ENCODE measurements at regions not wholly inside any gene's neighbourhood (a gene's known extent, or its start where the extent isn't known, plus 50 kb on each side); places are given as distances from the start of the nearest gene placed in this dataset.

DNA sequence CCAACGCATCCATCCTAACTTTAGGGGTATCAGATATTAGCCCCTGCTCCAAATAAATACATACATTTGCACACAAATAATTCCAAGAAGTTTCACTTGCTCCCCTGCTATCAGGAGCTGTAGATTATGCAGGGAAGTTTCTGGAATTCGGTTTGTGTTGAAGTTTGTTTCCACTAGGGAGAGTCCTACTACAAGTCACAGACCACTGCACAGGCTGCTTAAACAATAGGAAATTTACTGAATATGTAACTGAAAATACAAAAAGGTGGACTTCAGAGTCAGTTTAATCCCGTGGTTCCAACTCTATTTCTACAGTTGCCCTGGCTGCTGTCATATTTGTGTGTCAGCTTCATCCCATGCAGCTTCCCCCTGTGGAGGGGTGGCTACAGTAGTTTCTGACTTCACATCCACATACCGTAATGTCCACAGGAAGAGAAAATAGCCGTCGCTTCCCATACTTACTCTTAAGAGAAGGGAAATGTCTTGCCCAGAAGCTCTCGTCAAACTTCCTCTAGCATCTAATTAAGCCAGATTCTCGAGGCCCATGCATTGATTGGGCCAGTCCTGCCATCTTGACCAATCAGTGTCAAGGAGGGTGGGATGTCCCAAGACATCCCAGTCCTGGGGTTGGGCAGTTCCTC is 286.6 kb downstream of the COG6 start (continued):
- TF ChIP-seq BRCA1 (IDR thresholded peaks at IDR 0.05) (no peak), BRCA1 (CRISPR knock-in tag; IDR thresholded peaks at IDR 0.05) (no peak), PHF20 (IDR thresholded peaks at IDR 0.05; ENCODE audit: partially characterized antibody) (no peak), ZNF408 (CRISPR knock-in tag; IDR thresholded peaks at IDR 0.05; ENCODE audit: low read depth) (no peak), SIN3A (IDR thresholded peaks at IDR 0.05; ENCODE audit: borderline replicate concordance in 2 of 2, control insufficient read depth in 1 of 2, low read depth in 2 of 2, low read length in 2 of 2) (no peak), TBP (optimal IDR thresholded peaks at IDR 0.05; ENCODE audit: low read depth, low read length) (no peak), ZNF224 (CRISPR knock-in tag; IDR thresholded peaks at IDR 0.05) (no peak), ZNF778 (CRISPR knock-in tag; IDR thresholded peaks at IDR 0.05) (no peak)
- TF ChIP-seq, protein P1, sequence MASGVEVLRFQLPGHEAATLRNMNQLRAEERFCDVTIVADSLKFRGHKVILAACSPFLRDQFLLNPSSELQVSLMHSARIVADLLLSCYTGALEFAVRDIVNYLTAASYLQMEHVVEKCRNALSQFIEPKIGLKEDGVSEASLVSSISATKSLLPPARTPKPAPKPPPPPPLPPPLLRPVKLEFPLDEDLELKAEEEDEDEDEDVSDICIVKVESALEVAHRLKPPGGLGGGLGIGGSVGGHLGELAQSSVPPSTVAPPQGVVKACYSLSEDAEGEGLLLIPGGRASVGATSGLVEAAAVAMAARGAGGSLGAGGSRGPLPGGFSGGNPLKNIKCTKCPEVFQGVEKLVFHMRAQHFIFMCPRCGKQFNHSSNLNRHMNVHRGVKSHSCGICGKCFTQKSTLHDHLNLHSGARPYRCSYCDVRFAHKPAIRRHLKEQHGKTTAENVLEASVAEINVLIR (CRISPR knock-in tag; IDR thresholded peaks at IDR 0.05): no peak

DNA sequence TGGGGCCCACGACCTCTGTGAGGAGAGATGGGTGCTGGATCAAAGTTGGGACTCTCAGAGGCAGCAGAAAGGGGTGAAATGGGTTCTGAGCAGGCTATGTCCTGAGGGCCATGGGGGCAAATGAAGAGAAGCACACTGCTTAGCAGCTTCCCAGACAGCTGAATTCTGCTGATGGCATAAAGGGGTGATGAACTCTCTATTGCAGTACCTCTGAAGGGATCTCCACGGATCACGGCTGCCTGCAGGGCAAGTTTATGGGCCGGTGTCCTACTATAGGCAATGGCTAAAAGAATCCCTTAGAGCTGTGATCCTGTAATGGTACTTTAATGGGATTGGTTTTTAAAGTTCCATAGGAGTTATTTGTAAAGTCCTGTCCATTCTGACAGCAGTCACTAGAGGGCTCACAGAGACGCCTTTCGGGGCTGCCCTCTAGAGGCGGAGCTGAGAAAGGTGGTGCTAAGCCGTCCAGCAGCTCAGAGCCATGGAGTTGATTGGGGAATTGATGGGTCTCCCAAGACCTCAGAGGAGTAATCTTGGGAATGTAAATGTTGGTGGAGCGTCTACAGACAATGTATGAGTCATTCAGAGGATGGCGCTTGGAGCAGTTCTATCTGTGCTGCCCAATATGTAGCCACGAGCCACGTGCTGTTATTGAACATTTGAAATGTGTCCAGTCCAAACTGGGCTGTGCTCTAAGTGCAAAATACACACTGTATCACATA is 287.3 kb downstream of the COG6 start:
- no peak overlapping the region for H3K4me2 ChIP-seq (ENCODE audit: insufficient read depth, low read length)
- no TSS peak for BruUV-seq (replicated peaks)
- H3K9ac ChIP-seq (ENCODE audit: insufficient read depth in 1 of 2, low read depth in 2 of 2, low read length in 2 of 2): no peak overlapping the region
- H4K20me1 ChIP-seq (replicated peaks; ENCODE audit: control insufficient read depth, insufficient read depth, low read length): no peaks in the 10 kb centered on the region
- H2AFZ ChIP-seq (ENCODE audit: low read depth, low read length): no peak overlapping the region
- in situ Hi-C loops (cut with MboI) (no loop called here), intact Hi-C loops (cut with micrococcal nuclease) (loop anchor here (5.0 to 10.0 kb wide), 2 partner anchors 255 to 742 kb away; no protein-coding TSS in a partner anchor)
- no peaks in the 10 kb centered on the region for H3K36me3 ChIP-seq (ENCODE audit: control insufficient read depth, insufficient read depth, low read length)
- peak; percentile 26 to 62 (median 46) for DNase-seq (ENCODE audit: extremely low read depth in 1 of 4, low spot score in 3 of 4)
- no peaks in the 10 kb centered on the region for H3K27me3 ChIP-seq (ENCODE audit: control insufficient read depth in 2 of 2, insufficient read depth in 2 of 2, low read length in 2 of 2)
- no peaks in the 10 kb centered on the region for H3K9me3 ChIP-seq (replicated peaks; ENCODE audit: control insufficient read depth, insufficient read depth, low read depth, low read length)
- peak; percentile 99 for ATAC-seq
- H3K4me3 ChIP-seq: no peak overlapping the region
- H3K79me2 ChIP-seq (ENCODE audit: control insufficient read depth, insufficient read depth, low read length): no peaks in the 10 kb centered on the region
- ChIA-PET POLR2A (no interaction called here), CTCF (ENCODE audit: low intra/inter-chr PET ratio) (interaction anchor here (0.6 to 2.0 kb wide), 2 partner anchors 14 to 740 kb away, joined by 3 to 10 read pairs; no protein-coding TSS in a partner anchor)
- H3K4me1 ChIP-seq (replicated peaks in 1 of 2; ENCODE audit: control insufficient read depth in 2 of 2, insufficient read depth in 2 of 2, low read length in 2 of 2): no peaks in the 10 kb centered on the region
- WGBS (ENCODE audit: insufficient coverage, low coverage, missing lambda C conversion rate): under 1% methylated on average over 10 of the region's 12 CpGs
- H3K27ac ChIP-seq (ENCODE audit: extremely low read depth, low read depth, low read length): no peak overlapping the region
- no peaks in the 10 kb centered on the region for H3K9me1 ChIP-seq (ENCODE audit: control insufficient read depth, insufficient read depth, low read length)
- FAIRE-seq: peak; percentile 80
- TF ChIP-seq, protein P2, sequence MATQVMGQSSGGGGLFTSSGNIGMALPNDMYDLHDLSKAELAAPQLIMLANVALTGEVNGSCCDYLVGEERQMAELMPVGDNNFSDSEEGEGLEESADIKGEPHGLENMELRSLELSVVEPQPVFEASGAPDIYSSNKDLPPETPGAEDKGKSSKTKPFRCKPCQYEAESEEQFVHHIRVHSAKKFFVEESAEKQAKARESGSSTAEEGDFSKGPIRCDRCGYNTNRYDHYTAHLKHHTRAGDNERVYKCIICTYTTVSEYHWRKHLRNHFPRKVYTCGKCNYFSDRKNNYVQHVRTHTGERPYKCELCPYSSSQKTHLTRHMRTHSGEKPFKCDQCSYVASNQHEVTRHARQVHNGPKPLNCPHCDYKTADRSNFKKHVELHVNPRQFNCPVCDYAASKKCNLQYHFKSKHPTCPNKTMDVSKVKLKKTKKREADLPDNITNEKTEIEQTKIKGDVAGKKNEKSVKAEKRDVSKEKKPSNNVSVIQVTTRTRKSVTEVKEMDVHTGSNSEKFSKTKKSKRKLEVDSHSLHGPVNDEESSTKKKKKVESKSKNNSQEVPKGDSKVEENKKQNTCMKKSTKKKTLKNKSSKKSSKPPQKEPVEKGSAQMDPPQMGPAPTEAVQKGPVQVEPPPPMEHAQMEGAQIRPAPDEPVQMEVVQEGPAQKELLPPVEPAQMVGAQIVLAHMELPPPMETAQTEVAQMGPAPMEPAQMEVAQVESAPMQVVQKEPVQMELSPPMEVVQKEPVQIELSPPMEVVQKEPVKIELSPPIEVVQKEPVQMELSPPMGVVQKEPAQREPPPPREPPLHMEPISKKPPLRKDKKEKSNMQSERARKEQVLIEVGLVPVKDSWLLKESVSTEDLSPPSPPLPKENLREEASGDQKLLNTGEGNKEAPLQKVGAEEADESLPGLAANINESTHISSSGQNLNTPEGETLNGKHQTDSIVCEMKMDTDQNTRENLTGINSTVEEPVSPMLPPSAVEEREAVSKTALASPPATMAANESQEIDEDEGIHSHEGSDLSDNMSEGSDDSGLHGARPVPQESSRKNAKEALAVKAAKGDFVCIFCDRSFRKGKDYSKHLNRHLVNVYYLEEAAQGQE (IDR thresholded peaks at IDR 0.05; ENCODE audit: borderline replicate concordance): peak; percentile 52; the same call in 1 of the 2 replicates
- TF ChIP-seq, protein P2 (CRISPR knock-in tag; IDR thresholded peaks at IDR 0.05; ENCODE audit: low read depth): no peak
- no peak for TF ChIP-seq HDAC6 (IDR thresholded peaks at IDR 0.05; ENCODE audit: low read depth, low read length)
